Activated naive CD8-positive, alpha-beta T cell treated with anti-CD3 and anti-CD28 coated beads, Interleukin-2, amount 10 ng/mL, durations not matched to agents 7 days and 5 days (primary cell): ENCODE measurements at regions not wholly inside any gene's neighbourhood (a gene's known extent, or its start where the extent isn't known, plus 50 kb on each side); places are given as distances from the start of the nearest gene placed in this dataset.

Experiments used
- ATAC-seq: fragments of 150-1000 bp; cut with Tn5 transposase; one replicate; pipeline ENCODE4 v1.10.0; 2021; ENCODE audit warnings: low read depth, moderate library complexity
- POLR2A ChIA-PET: fragments of 350-600 bp; sonication (Branson Sonifier 250); formaldehyde crosslinking; loops from one replicate; lab custom pipeline; 2021; ENCODE audit warnings: antibody characterized with exemption; lab: Charles Lee
- DNase-seq: peaks from one replicate; pipeline ENCODE4 v3.0.0; 2021
- H3K27ac Mint-ChIP-seq: one replicate; pipeline ENCODE4 v1.8.0; 2022; ENCODE audit warnings: mild to moderate bottlenecking, mixed read lengths
- H3K27me3 Mint-ChIP-seq: one replicate; pipeline ENCODE4 v1.8.0; 2022; ENCODE audit warnings: mild to moderate bottlenecking, moderate library complexity, mixed read lengths
- H3K36me3 Mint-ChIP-seq: one replicate; pipeline ENCODE4 v1.8.0; 2021; ENCODE audit warnings: mild to moderate bottlenecking, mixed read lengths
- H3K4me1 Mint-ChIP-seq: one replicate; pipeline ENCODE4 v1.8.0; 2021; ENCODE audit warnings: mixed read lengths
- H3K4me3 Mint-ChIP-seq: one replicate; pipeline ENCODE4 v1.8.0; 2022; ENCODE audit warnings: mild to moderate bottlenecking, moderate library complexity, mixed read lengths
- H3K9me3 Mint-ChIP-seq: one replicate; pipeline ENCODE4 v1.8.0; 2021; ENCODE audit warnings: mixed read lengths

DNA sequence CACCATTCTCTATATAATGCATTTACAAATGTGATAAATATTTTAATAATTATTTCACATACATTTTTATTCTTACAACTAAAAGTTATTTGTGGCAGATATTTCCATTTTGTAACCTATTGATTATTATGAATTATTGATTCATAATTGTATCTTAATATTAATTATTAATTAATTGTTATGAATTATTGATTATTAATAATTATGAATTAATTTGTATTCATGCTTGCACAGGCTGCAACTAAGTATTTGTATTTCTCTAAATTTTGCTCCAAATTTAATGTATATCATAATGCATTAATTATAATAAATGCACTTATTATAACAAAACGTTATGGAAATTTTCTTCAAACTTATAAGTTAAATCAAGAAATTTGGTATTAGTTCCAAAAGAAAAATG is 929.7 kb downstream of the PCDH7 start:
- Mint-ChIP-seq H3K27me3 (no peaks in the 10 kb centered on the region), H3K9me3 (peaks cover 4% of the 10 kb centered on the region), H3K4me3 (no peak overlapping the region), H3K27ac (no peak overlapping the region), H3K36me3 (no peaks in the 10 kb centered on the region), H3K4me1 (no peaks in the 10 kb centered on the region)
- DNase-seq (no peak), ATAC-seq (no peak)
- POLR2A ChIA-PET = no interaction called here

DNA sequence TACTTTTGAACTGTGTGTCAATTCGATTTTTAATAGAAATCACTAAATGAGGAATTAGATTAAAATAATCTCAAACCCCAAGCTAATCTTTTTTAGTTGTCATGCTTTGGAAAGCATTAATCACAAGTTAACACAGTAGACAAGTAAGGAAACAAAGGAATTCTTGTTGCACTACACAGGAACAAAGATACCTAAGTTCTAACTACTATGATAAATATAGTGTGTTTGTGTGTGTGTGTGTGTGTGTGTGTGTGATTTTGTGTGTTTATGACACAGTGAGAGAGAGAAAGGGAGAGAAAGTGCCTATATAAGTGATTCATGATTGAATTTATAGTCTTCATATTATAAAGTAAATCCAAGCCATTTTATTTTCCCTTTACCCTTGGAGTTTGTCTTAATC is 931.4 kb downstream of the PCDH7 start:
- Mint-ChIP-seq H3K4me3 (no peak overlapping the region), H3K9me3 (peaks cover 4% of the 10 kb centered on the region), H3K36me3 (no peaks in the 10 kb centered on the region), H3K27ac (no peak overlapping the region), H3K4me1 (no peaks in the 10 kb centered on the region), H3K27me3 (no peaks in the 10 kb centered on the region)
- DNase-seq = no peak
- no peak for ATAC-seq
- POLR2A ChIA-PET = no interaction called here

DNA sequence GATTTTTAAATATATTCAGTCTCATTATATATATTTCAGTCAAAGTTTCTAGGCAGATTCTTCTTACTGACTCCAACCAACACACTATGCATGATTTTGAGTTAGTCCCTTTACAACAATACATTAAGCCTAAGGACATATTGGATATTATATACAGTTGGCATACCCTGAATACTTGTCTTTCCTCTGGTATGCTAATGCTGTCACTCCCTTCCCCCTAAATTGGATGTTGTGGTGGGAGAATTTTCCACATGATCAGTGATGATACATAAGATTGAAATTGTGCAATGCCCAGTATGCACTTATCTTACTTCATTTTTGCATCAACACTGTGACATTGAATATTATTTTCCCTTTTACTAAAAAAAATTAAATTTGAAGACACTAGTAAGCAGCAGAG is 935.2 kb downstream of the PCDH7 start:
- ATAC-seq (no peak), DNase-seq (no peak)
- Mint-ChIP-seq H3K27me3 (no peaks in the 10 kb centered on the region), H3K27ac (no peak overlapping the region), H3K4me3 (no peak overlapping the region), H3K36me3 (no peaks in the 10 kb centered on the region), H3K9me3 (peaks cover 1% of the 10 kb centered on the region), H3K4me1 (no peaks in the 10 kb centered on the region)
- POLR2A ChIA-PET = no interaction called here

- Mint-ChIP-seq H3K27me3 (no peaks in the 10 kb centered on the region), H3K4me3 (no peak overlapping the region), H3K36me3 (no peaks in the 10 kb centered on the region), H3K9me3 (peaks cover 1% of the 10 kb centered on the region), H3K4me1 (no peaks in the 10 kb centered on the region), H3K27ac (no peak overlapping the region)
- DNase-seq (no peak), ATAC-seq (no peak)
- POLR2A ChIA-PET = no interaction called here
Observed at GRCh38 chr4:31657859-31658570, 937.8 kb downstream of the PCDH7 start.

DNA sequence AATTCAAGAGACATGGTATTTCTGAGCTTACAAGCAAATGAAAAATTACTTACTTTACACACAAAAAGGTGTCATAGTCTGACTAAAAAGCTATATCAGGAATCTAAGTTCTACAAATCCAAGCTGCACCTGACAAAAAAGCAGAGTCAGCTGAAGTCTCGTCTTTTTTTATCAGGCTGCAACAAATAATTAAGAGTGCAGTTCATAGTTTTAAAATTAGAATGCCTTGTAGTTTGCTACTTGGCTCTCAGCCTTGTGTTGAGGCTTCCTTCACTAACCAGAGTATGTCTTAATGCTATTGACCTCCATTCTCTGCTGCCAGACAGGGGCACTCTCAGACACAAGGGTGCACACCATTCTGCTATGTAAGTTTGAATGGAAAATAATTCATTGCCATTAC is 940.7 kb downstream of the PCDH7 start:
- no peak overlapping the region for H3K4me3 Mint-ChIP-seq
- H3K27me3 Mint-ChIP-seq = no peaks in the 10 kb centered on the region
- peaks cover 4% of the 10 kb centered on the region for H3K9me3 Mint-ChIP-seq
- POLR2A ChIA-PET = no interaction called here
- no peaks in the 10 kb centered on the region for H3K36me3 Mint-ChIP-seq
- H3K27ac Mint-ChIP-seq = no peak overlapping the region
- H3K4me1 Mint-ChIP-seq = no peaks in the 10 kb centered on the region
- no peak for DNase-seq
- ATAC-seq = no peak

DNA sequence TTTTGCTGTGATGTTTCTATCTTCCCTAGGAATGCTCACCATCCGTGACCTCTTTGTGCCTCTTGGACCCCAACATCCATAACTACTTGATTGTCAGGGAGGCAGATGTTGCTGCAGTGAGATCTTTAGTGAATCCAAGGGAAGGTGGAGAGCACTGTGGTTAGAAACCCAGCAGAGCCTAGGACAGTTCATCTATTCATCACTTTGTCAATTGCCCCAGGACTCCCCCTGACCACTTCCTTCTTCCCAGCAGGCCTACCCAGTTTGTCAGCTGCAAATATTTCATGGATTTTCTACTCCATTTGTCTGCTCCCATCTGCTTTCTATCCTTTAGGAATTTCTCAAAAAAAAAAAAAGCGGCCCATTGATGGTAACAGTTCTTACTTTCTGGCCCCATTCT is 942.8 kb downstream of the PCDH7 start:
- H3K9me3 Mint-ChIP-seq = peaks cover 4% of the 10 kb centered on the region
- DNase-seq = no peak
- ATAC-seq = no peak
- POLR2A ChIA-PET = no interaction called here
- H3K4me1 Mint-ChIP-seq = no peaks in the 10 kb centered on the region
- no peak overlapping the region for H3K27ac Mint-ChIP-seq
- H3K4me3 Mint-ChIP-seq = no peak overlapping the region
- no peaks in the 10 kb centered on the region for H3K27me3 Mint-ChIP-seq
- H3K36me3 Mint-ChIP-seq = no peaks in the 10 kb centered on the region

DNA sequence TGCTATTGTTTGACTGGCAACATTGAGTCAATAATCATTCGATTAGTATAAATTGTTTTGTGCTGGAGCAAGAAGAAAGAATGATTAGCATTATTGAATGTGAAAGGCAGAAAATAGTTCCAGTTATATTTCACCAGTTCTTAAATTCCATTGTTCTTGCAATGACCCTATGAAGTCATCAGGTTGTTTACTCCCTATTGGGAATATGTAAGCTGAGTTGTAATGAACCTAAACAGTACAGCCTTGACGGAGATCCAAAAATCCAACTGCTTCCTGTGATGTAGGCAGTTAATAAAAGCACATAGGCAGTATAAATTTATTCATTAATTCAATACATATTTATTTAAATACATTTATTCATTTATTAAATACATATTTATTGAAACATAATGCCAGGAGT is 947.5 kb downstream of the PCDH7 start:
- H3K27me3 Mint-ChIP-seq = no peaks in the 10 kb centered on the region
- H3K36me3 Mint-ChIP-seq = no peaks in the 10 kb centered on the region
- ATAC-seq (no peak), DNase-seq (no peak)
- no peak overlapping the region for H3K27ac Mint-ChIP-seq
- no peak overlapping the region for H3K4me3 Mint-ChIP-seq
- H3K4me1 Mint-ChIP-seq = no peaks in the 10 kb centered on the region
- POLR2A ChIA-PET = no interaction called here
- H3K9me3 Mint-ChIP-seq = peaks cover 3% of the 10 kb centered on the region

DNA sequence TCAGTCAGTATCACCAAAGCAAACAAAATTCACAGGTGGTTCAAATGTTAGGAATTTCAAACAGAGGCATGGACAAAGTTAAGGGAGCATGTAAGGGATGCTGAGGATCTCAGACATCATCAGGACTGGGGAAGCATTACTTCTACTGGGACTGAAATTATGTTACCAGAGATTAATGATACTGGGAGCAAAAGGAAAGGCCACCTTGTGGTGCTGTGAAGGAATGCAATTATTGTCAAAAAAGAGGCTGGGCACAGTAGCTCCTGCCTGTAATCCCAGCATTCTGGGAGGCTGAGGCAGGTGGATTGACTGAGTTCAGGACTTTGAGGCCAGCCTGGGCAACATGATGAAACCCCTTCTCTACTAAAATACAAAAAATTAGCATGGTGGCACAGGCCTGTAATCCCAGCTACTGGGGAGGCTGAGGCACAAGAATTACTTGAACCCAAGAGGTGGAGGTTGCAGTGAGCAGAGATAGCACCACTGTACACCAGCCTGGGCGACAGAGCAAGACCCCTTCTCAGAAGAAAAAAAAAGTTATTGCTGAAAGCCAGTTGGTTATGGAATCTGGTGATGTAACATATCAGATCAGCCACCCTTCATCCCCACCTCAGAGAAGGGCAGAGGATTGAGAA is 954.3 kb downstream of the PCDH7 start:
- ATAC-seq (no peak), DNase-seq (no peak)
- H3K9me3 Mint-ChIP-seq = no peaks in the 10 kb centered on the region
- H3K36me3 Mint-ChIP-seq = no peaks in the 10 kb centered on the region
- no peaks in the 10 kb centered on the region for H3K4me1 Mint-ChIP-seq
- no peaks in the 10 kb centered on the region for H3K27me3 Mint-ChIP-seq
- POLR2A ChIA-PET = no interaction called here
- H3K27ac Mint-ChIP-seq = no peak overlapping the region
- H3K4me3 Mint-ChIP-seq = no peak overlapping the region

DNA sequence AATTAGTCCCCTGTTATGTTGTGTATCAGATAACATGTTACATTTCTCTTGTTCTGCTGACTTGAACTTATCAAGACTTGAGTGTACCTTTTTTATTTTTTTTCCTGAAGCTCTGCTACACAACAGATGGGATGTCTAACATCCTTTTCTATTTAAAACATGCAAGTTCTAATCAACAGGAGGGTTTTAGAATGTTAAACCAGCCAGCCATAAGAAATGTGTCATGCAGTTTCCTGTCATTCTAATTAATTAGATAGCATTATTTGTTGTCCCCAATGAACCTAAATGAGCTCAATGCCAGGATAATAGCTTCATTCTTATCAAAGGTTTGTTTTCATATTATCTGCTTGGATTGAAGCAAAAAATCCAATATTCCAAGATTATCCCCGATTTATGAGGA is 958.2 kb downstream of the PCDH7 start:
- no peaks in the 10 kb centered on the region for H3K27me3 Mint-ChIP-seq
- no peak overlapping the region for H3K27ac Mint-ChIP-seq
- no peaks in the 10 kb centered on the region for H3K9me3 Mint-ChIP-seq
- DNase-seq = no peak
- no peaks in the 10 kb centered on the region for H3K36me3 Mint-ChIP-seq
- H3K4me1 Mint-ChIP-seq = no peaks in the 10 kb centered on the region
- POLR2A ChIA-PET = no interaction called here
- no peak for ATAC-seq
- no peak overlapping the region for H3K4me3 Mint-ChIP-seq

GRCh38 chr4:31682796-31683195 is 962.6 kb downstream of the PCDH7 start:
- peaks cover 1% of the 10 kb centered on the region for H3K9me3 Mint-ChIP-seq
- no peaks in the 10 kb centered on the region for H3K27me3 Mint-ChIP-seq
- no peak overlapping the region for H3K27ac Mint-ChIP-seq
- no peak for DNase-seq
- POLR2A ChIA-PET = no interaction called here
- H3K4me3 Mint-ChIP-seq = no peak overlapping the region
- no peaks in the 10 kb centered on the region for H3K36me3 Mint-ChIP-seq
- ATAC-seq = no peak
- no peaks in the 10 kb centered on the region for H3K4me1 Mint-ChIP-seq

GRCh38 chr4:31687717-31688342 is 967.7 kb downstream of the PCDH7 start:
- H3K4me3 Mint-ChIP-seq = no peak overlapping the region
- H3K4me1 Mint-ChIP-seq = no peaks in the 10 kb centered on the region
- DNase-seq = no peak

GRCh38 chr4:31692399-31692940 is 972.3 kb downstream of the PCDH7 start:
- H3K27me3 Mint-ChIP-seq = no peaks in the 10 kb centered on the region

More at GRCh38 chr4:31687717-31688342, 967.7 kb downstream of the PCDH7 start:
- Mint-ChIP-seq H3K27me3 (no peaks in the 10 kb centered on the region), H3K27ac (no peak overlapping the region), H3K9me3 (peaks cover 3% of the 10 kb centered on the region), H3K36me3 (no peaks in the 10 kb centered on the region)
- POLR2A ChIA-PET = no interaction called here
- ATAC-seq = no peak

GRCh38 chr4:31701256-31701655 is 981.1 kb downstream of the PCDH7 start:
- DNase-seq (no peak), ATAC-seq (no peak)
- Mint-ChIP-seq H3K4me3 (no peak overlapping the region), H3K4me1 (no peaks in the 10 kb centered on the region), H3K9me3 (peaks cover 5% of the 10 kb centered on the region), H3K27me3 (no peaks in the 10 kb centered on the region), H3K27ac (no peak overlapping the region), H3K36me3 (no peaks in the 10 kb centered on the region)
- POLR2A ChIA-PET = no interaction called here

More at GRCh38 chr4:31692399-31692940, 972.3 kb downstream of the PCDH7 start:
- H3K9me3 Mint-ChIP-seq = peaks cover 7% of the 10 kb centered on the region
- no peak for DNase-seq
- H3K36me3 Mint-ChIP-seq = no peaks in the 10 kb centered on the region
- no peaks in the 10 kb centered on the region for H3K4me1 Mint-ChIP-seq
- no peak overlapping the region for H3K27ac Mint-ChIP-seq
- POLR2A ChIA-PET = no interaction called here
- no peak for ATAC-seq
- no peak overlapping the region for H3K4me3 Mint-ChIP-seq

DNA sequence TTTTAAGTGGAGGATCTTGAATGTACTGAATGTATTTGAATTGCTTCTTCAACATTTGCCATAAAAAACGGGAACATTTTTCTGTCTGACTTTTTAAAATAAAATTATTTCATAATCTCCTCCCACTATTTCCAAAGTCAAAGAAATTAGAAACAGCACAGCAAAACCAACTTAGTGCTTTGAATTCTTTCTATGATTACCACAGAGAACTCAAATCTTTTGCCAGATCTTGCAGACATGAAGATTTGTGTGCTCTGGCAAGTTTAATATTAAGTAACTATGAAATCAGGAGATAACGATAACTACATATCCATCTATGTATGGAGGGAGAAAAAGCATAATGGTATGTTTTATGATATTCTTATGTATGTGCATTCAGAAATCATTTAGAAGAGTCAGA is 982.2 kb downstream of the PCDH7 start:
- H3K9me3 Mint-ChIP-seq = peaks cover 5% of the 10 kb centered on the region
- no peak overlapping the region for H3K27ac Mint-ChIP-seq
- no peak overlapping the region for H3K4me3 Mint-ChIP-seq
- H3K36me3 Mint-ChIP-seq = no peaks in the 10 kb centered on the region
- H3K4me1 Mint-ChIP-seq = no peaks in the 10 kb centered on the region
- POLR2A ChIA-PET = no interaction called here
- DNase-seq (no peak), ATAC-seq (no peak)
- no peaks in the 10 kb centered on the region for H3K27me3 Mint-ChIP-seq
